ENCODE measurements at regions not wholly inside any gene's neighbourhood (a gene's known extent, or its start where the extent isn't known, plus 50 kb on each side); places are given as distances from the start of the nearest gene placed in this dataset.

GRCh38 chr21:27827972-27828371 is 861.1 kb upstream of the ADAMTS5 start:
- TF ChIP-seq CTCF (IDR thresholded peaks at IDR 0.05; ENCODE audit: insufficient read depth, low read depth, low read length) (no peak), EZH2 (IDR thresholded peaks at IDR 0.05; ENCODE audit: insufficient read depth, low read length) (no peak)
